Jurkat, Clone E6-1 (cell line): ENCODE measurements at regions not wholly inside any gene's neighbourhood (a gene's known extent, or its start where the extent isn't known, plus 50 kb on each side); places are given as distances from the start of the nearest gene placed in this dataset.
"Not testable (repeated sequence)": the region's sequence is repeated elsewhere in the genome, so short reads cannot be mapped to it uniquely, and the experiment has no call there.

Experiments used
- DNase-seq: peaks from one replicate; pipeline ENCODE4 v3.0.0-alpha.2; 2011; ENCODE audit warnings: low read depth, low spot score
- H3K4me3 ChIP-seq: 2 replicates; pipeline ENCODE4 v1.5.1; 2011; ENCODE audit warnings: mild to moderate bottlenecking, low read length, control low read depth, moderate library complexity

DNA sequence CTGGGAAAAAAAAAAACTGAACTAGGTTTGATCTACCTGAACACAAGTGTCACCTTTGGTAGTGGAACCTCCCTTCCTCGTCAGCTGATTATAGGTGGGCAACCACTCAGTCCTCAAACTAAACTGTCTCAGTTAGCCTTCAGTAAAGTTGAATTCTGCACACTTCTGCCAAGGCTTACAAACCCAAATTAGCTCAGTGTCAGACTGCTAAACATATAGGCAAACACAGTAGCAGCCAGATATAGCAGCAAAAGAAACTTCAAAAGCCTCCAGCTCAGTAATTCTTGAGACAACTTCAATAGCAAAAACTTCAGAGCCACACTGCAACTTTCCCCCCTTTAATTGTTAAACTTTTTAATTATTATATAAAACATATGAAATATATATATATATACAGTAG is 956.9 kb downstream of the XPNPEP1 start:
- DNase-seq: no peak
- H3K4me3 ChIP-seq: no peak overlapping the region

DNA sequence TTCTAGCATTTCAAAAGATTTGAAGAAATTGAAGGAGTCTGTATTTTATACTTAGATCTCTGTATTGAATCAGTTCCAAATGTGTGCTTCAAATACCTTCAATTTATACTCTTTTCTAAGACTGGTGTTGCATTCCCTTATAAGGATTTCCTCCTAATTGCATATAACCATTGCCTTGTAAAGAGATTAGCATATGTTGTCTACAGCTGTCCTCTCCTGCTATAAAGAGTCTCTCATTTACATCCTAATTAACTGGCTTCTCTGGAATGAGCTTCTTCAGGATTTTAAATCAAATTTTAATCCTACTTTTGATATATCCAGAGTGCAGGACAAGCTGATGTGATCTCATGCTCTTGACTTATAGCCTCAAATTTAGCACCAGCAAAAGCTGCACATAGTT is 957.3 kb downstream of the XPNPEP1 start:
- DNase-seq: no peak
- no peak overlapping the region for H3K4me3 ChIP-seq

- no peak for DNase-seq
- H3K4me3 ChIP-seq: no peak overlapping the region
Measured at GRCh38 chr10:108962172-108962571, 961.1 kb downstream of the XPNPEP1 start.

- no peak for DNase-seq
- H3K4me3 ChIP-seq: no peak overlapping the region
Measured at GRCh38 chr10:108957681-108958080, 965.6 kb downstream of the XPNPEP1 start.

- no peak overlapping the region for H3K4me3 ChIP-seq
- DNase-seq: no peak
Measured at GRCh38 chr10:108956149-108956548, 967.2 kb downstream of the XPNPEP1 start.

- not testable (repeated sequence) for H3K4me3 ChIP-seq, DNase-seq
Measured at GRCh38 chr10:108920029-108920428, 1003.3 kb downstream of the XPNPEP1 start.

- no peak overlapping the region for H3K4me3 ChIP-seq
- no peak for DNase-seq
Measured at GRCh38 chr10:108913300-108913699, 1010.0 kb downstream of the XPNPEP1 start.

DNA sequence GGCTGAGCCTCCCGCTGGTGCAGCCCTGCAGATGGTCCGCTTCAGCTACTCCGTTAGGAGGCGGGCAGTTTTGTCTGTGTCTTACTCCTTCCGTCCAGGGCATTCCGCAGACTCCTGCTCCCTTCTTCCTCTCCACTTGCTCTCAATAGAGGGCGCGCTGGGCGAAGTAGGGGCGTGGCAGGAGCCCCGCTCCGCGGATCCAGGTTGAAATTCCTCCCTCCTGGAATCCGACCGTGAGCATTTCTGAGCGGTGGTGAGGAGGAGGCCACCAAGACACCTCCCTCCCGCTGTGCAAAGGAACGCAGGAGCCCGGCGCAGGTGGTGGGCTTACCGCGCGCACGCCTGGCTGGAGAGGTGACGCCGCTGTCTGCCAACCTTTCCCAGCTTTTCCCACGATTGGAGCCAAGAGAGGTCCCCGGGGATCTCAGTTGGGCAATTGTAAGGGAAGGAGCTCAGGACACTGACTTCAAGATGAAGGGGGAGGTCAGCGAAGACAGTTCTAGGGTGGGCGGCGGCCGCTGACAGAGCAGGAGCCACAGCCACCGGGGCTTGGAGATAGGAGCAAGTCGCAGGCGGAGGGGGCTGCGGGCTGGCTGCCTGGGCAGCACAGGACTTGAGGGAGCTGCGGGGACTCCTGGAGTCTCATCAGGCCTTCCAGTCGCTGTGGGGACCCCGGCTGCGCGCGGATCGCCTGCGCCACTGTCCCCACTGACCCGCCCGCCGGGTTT is 1011.3 kb downstream of the XPNPEP1 start:
- H3K4me3 ChIP-seq: no peak overlapping the region
- DNase-seq: no peak

- H3K4me3 ChIP-seq: no peak overlapping the region
Measured at GRCh38 chr10:108908096-108908495, 1015.2 kb downstream of the XPNPEP1 start.

DNA sequence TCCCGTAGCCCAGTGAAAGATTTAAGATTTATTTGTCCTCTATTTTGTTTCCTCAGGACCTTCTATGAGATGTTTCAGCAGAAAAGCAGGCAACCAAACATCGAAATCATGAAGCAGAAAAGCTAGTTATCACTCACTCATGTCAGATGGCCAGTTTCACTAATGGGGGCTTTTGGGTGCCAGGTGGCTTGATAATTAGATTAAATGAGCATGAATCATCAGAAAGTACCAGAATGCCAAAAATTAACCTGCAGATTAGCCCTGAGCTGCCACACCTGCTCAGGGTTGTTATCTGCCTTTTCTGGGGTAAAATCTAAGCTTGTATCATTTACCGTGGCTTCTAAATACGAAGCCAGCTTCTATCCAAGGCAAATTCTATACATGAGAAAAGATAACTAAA is 1017.5 kb downstream of the XPNPEP1 start:
- no peak for DNase-seq
- no peak overlapping the region for H3K4me3 ChIP-seq

More at GRCh38 chr10:108908096-108908495, 1015.2 kb downstream of the XPNPEP1 start:
- no peak for DNase-seq

- no peak for DNase-seq
- H3K4me3 ChIP-seq: no peak overlapping the region
Measured at GRCh38 chr10:108905171-108905570, 1018.1 kb downstream of the XPNPEP1 start.

DNA sequence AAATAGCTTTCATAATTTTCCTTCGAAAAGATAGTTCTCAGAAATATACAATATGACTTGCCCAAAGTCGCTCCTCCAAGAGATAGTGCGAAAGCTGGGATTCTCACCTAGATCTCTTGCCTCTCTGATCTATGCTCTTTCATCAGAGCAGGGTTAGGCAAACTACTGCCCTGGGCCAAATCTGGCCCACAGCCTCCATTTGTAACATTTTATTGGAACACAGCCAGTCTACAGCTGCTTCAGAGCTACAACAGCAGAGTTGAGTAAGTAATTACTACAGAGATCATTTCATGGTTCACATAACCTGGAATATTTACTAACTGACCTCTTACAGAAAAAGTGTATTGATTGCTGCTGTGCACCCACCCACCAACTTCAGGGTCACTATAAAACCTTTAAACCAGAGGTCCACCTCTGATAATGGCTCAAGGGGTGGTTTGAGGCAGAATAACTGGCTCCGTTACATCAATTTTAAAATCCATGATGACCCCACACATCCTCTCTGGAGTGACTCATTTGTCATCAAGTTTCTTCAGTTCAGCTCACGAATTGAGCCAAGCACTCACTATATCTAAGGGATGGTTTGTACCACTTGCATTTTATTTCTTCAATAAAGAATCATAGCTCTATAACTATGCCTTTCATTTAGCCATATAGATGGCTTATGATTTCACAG is 1019.0 kb downstream of the XPNPEP1 start:
- no peak for DNase-seq
- no peak overlapping the region for H3K4me3 ChIP-seq

DNA sequence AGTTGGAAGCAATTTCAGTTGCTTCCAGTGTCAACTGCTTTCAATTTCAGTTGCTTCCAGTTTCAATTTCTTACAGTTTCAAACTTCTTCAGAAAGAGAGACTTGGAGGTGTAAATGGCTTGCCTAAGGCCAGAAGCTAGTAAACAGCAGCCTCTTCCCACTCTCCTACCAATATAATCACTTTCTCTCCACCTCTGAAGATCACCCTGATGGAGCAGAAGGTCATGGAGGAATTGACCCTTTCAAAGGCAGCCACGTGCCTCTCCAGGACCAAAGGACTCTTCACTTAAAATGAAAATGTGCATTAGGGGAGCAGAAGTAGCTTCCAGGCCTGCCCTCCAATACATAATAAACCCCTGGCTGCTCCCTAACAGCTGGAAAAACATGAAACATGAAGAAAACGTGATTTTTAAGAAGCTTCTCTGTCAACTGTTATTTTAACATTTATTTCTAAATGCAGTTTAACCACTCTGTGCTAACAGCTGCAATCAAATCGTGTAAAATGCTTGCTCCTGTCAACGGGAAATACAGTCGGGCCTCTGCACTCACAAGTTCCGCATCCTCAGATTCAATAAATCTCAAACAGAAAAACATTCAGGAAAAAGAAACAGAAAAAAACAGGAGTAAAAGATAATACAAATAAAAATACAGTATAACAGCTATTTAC is 1020.6 kb downstream of the XPNPEP1 start:
- no peak overlapping the region for H3K4me3 ChIP-seq
- no peak for DNase-seq

- DNase-seq: no peak
- H3K4me3 ChIP-seq: no peak overlapping the region
Measured at GRCh38 chr10:108901781-108902618, 1021.3 kb downstream of the XPNPEP1 start.

DNA sequence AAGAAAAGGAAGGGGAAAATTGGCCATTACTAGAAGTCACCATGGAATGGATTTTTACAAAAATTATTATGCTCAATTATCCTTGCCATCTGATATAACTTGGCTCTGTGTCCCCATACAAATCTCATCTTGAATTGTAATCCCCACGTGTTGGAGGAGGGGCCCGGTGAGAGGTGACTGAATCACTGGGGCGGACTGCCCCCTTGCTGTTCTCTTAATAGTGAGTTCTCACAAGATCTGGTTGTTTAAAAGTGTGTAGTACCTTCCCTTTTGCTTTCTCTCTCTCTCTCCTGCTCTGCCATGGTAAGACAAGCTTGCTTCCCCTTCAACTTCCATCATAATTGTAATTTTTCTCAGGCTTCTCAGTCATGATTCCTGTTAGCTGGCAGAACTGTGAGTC is 1023.6 kb downstream of the XPNPEP1 start:
- no peak overlapping the region for H3K4me3 ChIP-seq
- no peak for DNase-seq

- H3K4me3 ChIP-seq: no peak overlapping the region
- no peak for DNase-seq
Measured at GRCh38 chr10:108894402-108895301, 1028.7 kb downstream of the XPNPEP1 start.

DNA sequence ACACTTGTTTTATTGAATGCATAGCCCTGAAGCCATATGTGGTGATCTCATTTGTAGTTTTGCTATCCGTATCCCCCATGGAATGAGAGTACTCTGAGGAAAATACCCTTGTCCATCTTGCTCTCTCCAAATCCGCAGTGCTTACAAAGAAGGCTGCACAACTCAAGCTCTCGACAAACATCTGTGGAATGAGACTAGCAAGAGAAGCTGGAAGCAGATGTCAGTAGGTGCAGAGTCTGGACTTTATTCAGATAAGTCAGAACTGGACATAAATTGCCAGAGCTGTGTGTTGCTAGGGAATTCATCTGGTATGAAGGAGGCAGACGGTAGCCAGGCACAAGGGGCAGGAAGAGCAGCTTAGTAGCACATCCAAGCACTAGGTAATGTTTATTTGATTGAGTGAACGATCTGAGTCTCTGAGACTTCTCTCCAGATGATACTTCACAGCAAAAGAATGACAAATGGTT is 1046.2 kb downstream of the XPNPEP1 start:
- no peak for DNase-seq
- H3K4me3 ChIP-seq: no peak overlapping the region

DNA sequence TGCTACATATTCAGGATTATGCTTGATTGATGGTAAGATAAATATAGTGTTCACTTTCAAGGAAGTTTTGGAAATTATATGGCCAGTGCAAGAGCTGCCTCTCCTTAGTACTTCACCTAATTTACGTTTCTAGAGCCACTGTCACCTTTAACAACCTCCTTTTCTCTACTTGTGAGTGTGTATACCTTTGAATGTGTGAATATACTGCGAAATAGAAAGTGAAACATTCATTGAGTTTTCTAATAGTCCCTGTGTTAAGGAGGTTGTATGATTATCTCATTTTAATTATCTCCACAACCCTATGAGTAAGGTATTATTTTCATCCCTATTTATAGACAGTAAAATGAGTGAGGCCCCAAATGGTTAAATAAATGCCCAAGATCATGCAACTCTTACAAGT is 1050.5 kb downstream of the XPNPEP1 start:
- no peak for DNase-seq
- H3K4me3 ChIP-seq: no peak overlapping the region
